ENCODE measurements at regions not wholly inside any gene's neighbourhood (a gene's known extent, or its start where the extent isn't known, plus 50 kb on each side); places are given as distances from the start of the nearest gene placed in this dataset.
A peak's percentile ranks its signal among the peaks of the same experiment; 100 is the strongest.

DNA sequence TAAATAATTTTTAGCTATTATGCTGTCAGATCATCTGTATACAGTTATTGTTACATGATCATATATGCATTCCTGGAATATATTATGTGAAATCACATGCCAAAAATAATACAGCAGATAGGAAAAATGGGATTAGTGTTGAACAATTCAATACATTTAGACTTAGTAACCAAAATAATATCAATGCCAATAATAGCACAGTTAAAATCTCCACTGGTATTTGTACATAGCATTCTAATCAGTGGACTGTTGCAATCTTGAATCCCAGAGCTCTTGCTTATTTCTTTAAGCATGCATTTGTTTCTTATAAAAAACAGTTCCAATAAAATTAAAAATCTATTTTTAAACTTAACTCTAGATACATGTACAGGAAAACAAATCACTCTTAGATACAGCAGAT is 2772.2 kb downstream of the PCDH9 start:
- ChIA-PET CTCF (interaction anchor here (0.8 to 0.9 kb wide), 2 partner anchors 14 to 24 kb away, joined by 3 to 4 read pairs; no protein-coding TSS in a partner anchor), POLR2A (no interaction called here)
- no peaks in the 10 kb centered on the region for H3K9me3 ChIP-seq (replicated peaks; ENCODE audit: control insufficient read depth, insufficient read depth, low read length)
- no peaks in the 10 kb centered on the region for H3K79me2 ChIP-seq (ENCODE audit: control insufficient read depth, insufficient read depth, low read length)
- no peak overlapping the region for H3K4me3 ChIP-seq (replicated peaks in 1 of 3; ENCODE audit: insufficient read depth in 1 of 3, low read depth in 1 of 3, low read length in 3 of 3)
- DNase-seq (ENCODE audit: low read depth, low spot score) = peak; percentile 62
- TF ChIP-seq FOS (IDR thresholded peaks at IDR 0.05; ENCODE audit: borderline replicate concordance, insufficient read depth, low read length) = no peak
- TF ChIP-seq, protein P1, sequence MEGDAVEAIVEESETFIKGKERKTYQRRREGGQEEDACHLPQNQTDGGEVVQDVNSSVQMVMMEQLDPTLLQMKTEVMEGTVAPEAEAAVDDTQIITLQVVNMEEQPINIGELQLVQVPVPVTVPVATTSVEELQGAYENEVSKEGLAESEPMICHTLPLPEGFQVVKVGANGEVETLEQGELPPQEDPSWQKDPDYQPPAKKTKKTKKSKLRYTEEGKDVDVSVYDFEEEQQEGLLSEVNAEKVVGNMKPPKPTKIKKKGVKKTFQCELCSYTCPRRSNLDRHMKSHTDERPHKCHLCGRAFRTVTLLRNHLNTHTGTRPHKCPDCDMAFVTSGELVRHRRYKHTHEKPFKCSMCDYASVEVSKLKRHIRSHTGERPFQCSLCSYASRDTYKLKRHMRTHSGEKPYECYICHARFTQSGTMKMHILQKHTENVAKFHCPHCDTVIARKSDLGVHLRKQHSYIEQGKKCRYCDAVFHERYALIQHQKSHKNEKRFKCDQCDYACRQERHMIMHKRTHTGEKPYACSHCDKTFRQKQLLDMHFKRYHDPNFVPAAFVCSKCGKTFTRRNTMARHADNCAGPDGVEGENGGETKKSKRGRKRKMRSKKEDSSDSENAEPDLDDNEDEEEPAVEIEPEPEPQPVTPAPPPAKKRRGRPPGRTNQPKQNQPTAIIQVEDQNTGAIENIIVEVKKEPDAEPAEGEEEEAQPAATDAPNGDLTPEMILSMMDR (IDR thresholded peaks at IDR 0.05; ENCODE audit: extremely low read depth in 1 of 2, insufficient read depth in 1 of 2, low read depth in 1 of 2, low read length in 2 of 2) = no peak
- TF ChIP-seq EZH2 (IDR thresholded peaks at IDR 0.05; ENCODE audit: borderline replicate concordance, low read depth, low read length, severe bottlenecking) = no peak
- no peak for TF ChIP-seq POLR2A (IDR thresholded peaks at IDR 0.05; ENCODE audit: low read depth, low read length)
- dilution Hi-C loops (cut with MboI; ENCODE audit: extremely low pct_ligation_motif_present, low sequenced_read_pairs) (no loop called here), intact Hi-C loops (cut with micrococcal nuclease) (loop anchor here (5.0 to 10.0 kb wide), 2 partner anchors 226 to 303 kb away; no protein-coding TSS in a partner anchor)
- no peak for FAIRE-seq
- no peaks in the 10 kb centered on the region for H3K27me3 ChIP-seq (ENCODE audit: control insufficient read depth in 2 of 2, insufficient read depth in 2 of 2, low read length in 2 of 2)
- H3K4me2 ChIP-seq (ENCODE audit: insufficient read depth, low read length) = no peak overlapping the region
- no peaks in the 10 kb centered on the region for H3K9me1 ChIP-seq (replicated peaks; ENCODE audit: control insufficient read depth, extremely low read depth, insufficient read depth, low read length)
- H3K36me3 ChIP-seq (ENCODE audit: control insufficient read depth in 2 of 2, extremely low read depth in 1 of 2, insufficient read depth in 2 of 2, low read length in 2 of 2) = no peaks in the 10 kb centered on the region
- no peaks in the 10 kb centered on the region for H3K4me1 ChIP-seq (ENCODE audit: control insufficient read depth, extremely low read depth, insufficient read depth, low read length)
- no TSS peak for BruUV-seq (replicated peaks)
- no peak overlapping the region for H3K9ac ChIP-seq (replicated peaks; ENCODE audit: extremely low read depth, insufficient read depth, low read length)
- no peaks in the 10 kb centered on the region for H4K20me1 ChIP-seq (replicated peaks; ENCODE audit: control insufficient read depth, extremely low read depth, insufficient read depth, low read length)
- no peak overlapping the region for H2AFZ ChIP-seq (ENCODE audit: low read depth, low read length)
- no peak overlapping the region for H3K27ac ChIP-seq (ENCODE audit: insufficient read depth, low read depth, low read length)

DNA sequence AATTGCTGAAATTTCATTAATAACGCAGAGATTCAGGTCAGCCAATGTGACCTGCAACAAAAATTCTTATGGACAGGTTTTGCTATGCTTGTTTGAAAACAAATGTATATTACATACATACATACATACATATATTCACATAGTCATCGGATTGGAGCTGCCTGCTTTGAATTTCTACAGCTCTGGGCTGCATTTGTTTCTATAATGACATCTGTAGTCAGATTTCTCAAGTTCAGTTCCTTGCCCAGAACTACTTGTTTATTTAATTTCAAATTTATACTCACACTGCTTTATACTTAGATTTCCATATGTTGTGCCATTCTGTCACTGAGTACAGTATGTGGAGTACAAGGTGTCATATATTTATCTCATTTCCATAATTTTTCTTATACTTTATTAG is 2775.0 kb downstream of the PCDH9 start:
- Histone ChIP-seq H3K9ac (replicated peaks; ENCODE audit: extremely low read depth, insufficient read depth, low read length) (no peak overlapping the region), H3K9me3 (replicated peaks; ENCODE audit: control insufficient read depth, insufficient read depth, low read length) (no peaks in the 10 kb centered on the region), H3K27me3 (ENCODE audit: control insufficient read depth in 2 of 2, insufficient read depth in 2 of 2, low read length in 2 of 2) (no peaks in the 10 kb centered on the region), H3K4me3 (replicated peaks in 1 of 3; ENCODE audit: insufficient read depth in 1 of 3, low read depth in 1 of 3, low read length in 3 of 3) (no peak overlapping the region), H3K4me1 (ENCODE audit: control insufficient read depth, extremely low read depth, insufficient read depth, low read length) (no peaks in the 10 kb centered on the region), H3K27ac (ENCODE audit: insufficient read depth, low read depth, low read length) (no peak overlapping the region), H3K4me2 (ENCODE audit: insufficient read depth, low read length) (no peak overlapping the region), H4K20me1 (replicated peaks; ENCODE audit: control insufficient read depth, extremely low read depth, insufficient read depth, low read length) (no peaks in the 10 kb centered on the region), H3K79me2 (ENCODE audit: control insufficient read depth, insufficient read depth, low read length) (no peaks in the 10 kb centered on the region), H3K9me1 (replicated peaks; ENCODE audit: control insufficient read depth, extremely low read depth, insufficient read depth, low read length) (no peaks in the 10 kb centered on the region), H2AFZ (ENCODE audit: low read depth, low read length) (no peak overlapping the region), H3K36me3 (ENCODE audit: control insufficient read depth in 2 of 2, extremely low read depth in 1 of 2, insufficient read depth in 2 of 2, low read length in 2 of 2) (no peaks in the 10 kb centered on the region)
- TF ChIP-seq MYC (IDR thresholded peaks at IDR 0.05; ENCODE audit: low read depth, low read length) = no peak
- no peak for TF ChIP-seq GATA2 (IDR thresholded peaks at IDR 0.05; ENCODE audit: insufficient read depth, insufficient read length, low read depth, low read length)
- no peak for TF ChIP-seq POLR2AphosphoS5 (IDR thresholded peaks at IDR 0.05; ENCODE audit: insufficient read depth, low read depth, low read length)
- TF ChIP-seq EZH2 (IDR thresholded peaks at IDR 0.05; ENCODE audit: borderline replicate concordance, low read depth, low read length, severe bottlenecking) = no peak
- TF ChIP-seq JUN (IDR thresholded peaks at IDR 0.05; ENCODE audit: borderline replicate concordance, insufficient read depth, insufficient read length, low read depth) = no peak
- TF ChIP-seq POLR2A (IDR thresholded peaks at IDR 0.05; ENCODE audit: low read depth, low read length) = no peak
- TF ChIP-seq, protein P1 (IDR thresholded peaks at IDR 0.05; ENCODE audit: extremely low read depth in 1 of 2, insufficient read depth in 1 of 2, low read depth in 1 of 2, low read length in 2 of 2) = no peak
- TF ChIP-seq, protein P2, sequence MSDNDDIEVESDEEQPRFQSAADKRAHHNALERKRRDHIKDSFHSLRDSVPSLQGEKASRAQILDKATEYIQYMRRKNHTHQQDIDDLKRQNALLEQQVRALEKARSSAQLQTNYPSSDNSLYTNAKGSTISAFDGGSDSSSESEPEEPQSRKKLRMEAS (IDR thresholded peaks at IDR 0.05; ENCODE audit: insufficient read depth, insufficient read length) = no peak
- TF ChIP-seq FOS (IDR thresholded peaks at IDR 0.05; ENCODE audit: borderline replicate concordance, insufficient read depth, low read length) = no peak
- dilution Hi-C loops (cut with MboI; ENCODE audit: extremely low pct_ligation_motif_present, low sequenced_read_pairs) = no loop called here
- no peak for DNase-seq (ENCODE audit: low read depth, low spot score)
- ChIA-PET POLR2A (no interaction called here), CTCF (interaction anchor here (1.1 kb wide), 1 partner anchor 11 kb away, joined by 3 read pairs; no protein-coding TSS in a partner anchor)
- BruUV-seq (replicated peaks) = no TSS peak
- no peak for FAIRE-seq
- intact Hi-C loops (cut with micrococcal nuclease) = loop anchor here (5.0 to 10.0 kb wide), 2 partner anchors 223 to 300 kb away; no protein-coding TSS in a partner anchor

Measured in endothelial cell of umbilical vein (primary cell).